ENCODE measurements at regions not wholly inside any gene's neighbourhood (a gene's known extent, or its start where the extent isn't known, plus 50 kb on each side); places are given as distances from the start of the nearest gene placed in this dataset.

- DNase-seq (ENCODE audit: low read depth in 2 of 2): no peak
These were observed 49.7 kb downstream of the GLI2 start for GRCh38 chr2:120785228-120785966.

GRCh38 chr2:120786038-120786960 lies 50.6 kb downstream of the GLI2 start:
- no peak for DNase-seq (ENCODE audit: low read depth in 2 of 2)

GRCh38 chr2:120787111-120787821 lies 51.6 kb downstream of the GLI2 start:
- no peak for DNase-seq (ENCODE audit: low read depth in 2 of 2)

GRCh38 chr2:120787822-120788700 lies 52.4 kb downstream of the GLI2 start:
- no peak for DNase-seq (ENCODE audit: low read depth in 2 of 2)

GRCh38 chr2:120791243-120791961 lies 55.7 kb downstream of the GLI2 start:
- DNase-seq (ENCODE audit: low read depth in 2 of 2): no peak

- DNase-seq (ENCODE audit: low read depth in 2 of 2): no peak
These were observed 56.3 kb downstream of the GLI2 start for GRCh38 chr2:120791962-120792297.

- DNase-seq (ENCODE audit: low read depth in 2 of 2): no peak
These were observed 58.2 kb downstream of the GLI2 start for GRCh38 chr2:120793682-120794403.

GRCh38 chr2:120794716-120795115 lies 59.0 kb downstream of the GLI2 start:
- DNase-seq (ENCODE audit: low read depth in 2 of 2): no peak

- no peak for DNase-seq (ENCODE audit: low read depth in 2 of 2)
These were observed 60.4 kb downstream of the GLI2 start for GRCh38 chr2:120796094-120796493.

GRCh38 chr2:120797421-120798221 lies 62.0 kb downstream of the GLI2 start:
- no peak for DNase-seq (ENCODE audit: low read depth in 2 of 2)

GRCh38 chr2:120798567-120799247 lies 63.0 kb downstream of the GLI2 start:
- DNase-seq (ENCODE audit: low read depth in 2 of 2): no peak

GRCh38 chr2:120802158-120802557 lies 66.5 kb downstream of the GLI2 start:
- DNase-seq (ENCODE audit: low read depth in 2 of 2): no peak

GRCh38 chr2:120802867-120803484 lies 67.3 kb downstream of the GLI2 start:
- DNase-seq (ENCODE audit: low read depth in 2 of 2): no peak

GRCh38 chr2:120803764-120804335 lies 68.2 kb downstream of the GLI2 start:
- no peak for DNase-seq (ENCODE audit: low read depth in 2 of 2)

GRCh38 chr2:120804459-120804858 lies 68.8 kb downstream of the GLI2 start:
- DNase-seq (ENCODE audit: low read depth in 2 of 2): no peak

- no peak for DNase-seq (ENCODE audit: low read depth in 2 of 2)
These were observed 69.3 kb downstream of the GLI2 start for GRCh38 chr2:120805011-120805410.

- no peak for DNase-seq (ENCODE audit: low read depth in 2 of 2)
These were observed 69.9 kb downstream of the GLI2 start for GRCh38 chr2:120805602-120806001.

GRCh38 chr2:120807751-120808150 lies 72.1 kb downstream of the GLI2 start:
- DNase-seq (ENCODE audit: low read depth in 2 of 2): no peak
